HEK293 (cell line): ENCODE measurements at regions not wholly inside any gene's neighbourhood (a gene's known extent, or its start where the extent isn't known, plus 50 kb on each side); places are given as distances from the start of the nearest gene placed in this dataset.

Experiments
- CTCF ChIA-PET: fragments of 350-600 bp; formaldehyde crosslinking; extraction: SDS; loops from one replicate; lab custom pipeline; 2021; ENCODE audit warnings: antibody characterized with exemption; lab: Yijun Ruan, JAX
- POLR2A ChIA-PET: fragments of 300-600 bp; formaldehyde crosslinking; extraction: SDS; loops from one replicate; lab custom pipeline; 2020; ENCODE audit warnings: antibody characterized with exemption, inconsistent platforms; lab: Yijun Ruan, JAX
- H3K27ac ChIP-seq: fragments of 200-500 bp; sonication (Bioruptor generic); 2 replicates; pipeline ENCODE4 v1.5.1; 2014; ENCODE audit warnings: low read depth, low read length, control low read depth, inconsistent platforms; ENCODE audit errors: extremely low read depth
- H3K36me3 ChIP-seq, 2 experiments: fragments of 200-500 bp in 1 of 2; sonication (Bioruptor generic) in 1 of 2; 1 replicate in 1 of 2; 2 replicates in 1 of 2; pipeline ENCODE4 v1.5.1; 2014 to 2017; ENCODE audit warnings: inconsistent platforms in 2 of 2, low read length in 2 of 2; ENCODE audit not compliant: control insufficient read depth in 2 of 2, insufficient read depth in 1 of 2
- H3K4me1 ChIP-seq: fragments of 200-500 bp; sonication (Bioruptor generic); 2 replicates; pipeline ENCODE4 v1.5.1; 2014; ENCODE audit warnings: mild to moderate bottlenecking, low read length, inconsistent platforms; ENCODE audit not compliant: control insufficient read depth, insufficient read depth
- H3K4me3 ChIP-seq: 2 replicates; pipeline ENCODE4 v1.5.1; 2011; ENCODE audit warnings: low read depth, mild to moderate bottlenecking, control low read depth, low read length, moderate library complexity
- H3K9me3 ChIP-seq: fragments of 200-500 bp; sonication (Bioruptor generic); 2 replicates; pipeline ENCODE4 v1.5.1; 2014; ENCODE audit warnings: low read depth, low read length, inconsistent platforms; ENCODE audit not compliant: control insufficient read depth, insufficient read depth
- ATF2 ChIP-seq: fragments of 450-650 bp; formaldehyde crosslinking; IDR thresholded peaks from 2 replicates; pipeline ENCODE4 v1.5.1; 2016; ENCODE audit warnings: missing biosample characterization, missing genetic modification characterization, low read depth
- BCL11A ChIP-seq: fragments of 450-650 bp; formaldehyde crosslinking; IDR thresholded peaks from 2 replicates; pipeline ENCODE4 v1.5.1; 2016; ENCODE audit warnings: low read depth, missing biosample characterization, missing genetic modification characterization
- KLF8 ChIP-seq: fragments of 450-650 bp; formaldehyde crosslinking; IDR thresholded peaks from 2 replicates; pipeline ENCODE4 v1.5.1; 2016; ENCODE audit warnings: missing biosample characterization, missing genetic modification characterization
- YY1 ChIP-seq: fragments of 450-650 bp; formaldehyde crosslinking; IDR thresholded peaks from 2 replicates; pipeline ENCODE4 v1.5.1; 2018; ENCODE audit warnings: missing biosample characterization, missing genetic modification characterization
- ZNF10 ChIP-seq: fragments of 450-650 bp; formaldehyde crosslinking; IDR thresholded peaks from 2 replicates; pipeline ENCODE4 v1.5.1; 2017; ENCODE audit warnings: missing biosample characterization, missing genetic modification characterization
- ZNF146 ChIP-seq: fragments of 450-650 bp; formaldehyde crosslinking; IDR thresholded peaks from 2 replicates; pipeline ENCODE4 v1.5.1; 2016; ENCODE audit warnings: missing biosample characterization, missing genetic modification characterization
- ZNF169 ChIP-seq: fragments of 450-650 bp; formaldehyde crosslinking; IDR thresholded peaks from 2 replicates; pipeline ENCODE4 v1.5.1; 2016; ENCODE audit warnings: missing biosample characterization, missing genetic modification characterization
- ZNF18 ChIP-seq: fragments of 450-650 bp; formaldehyde crosslinking; IDR thresholded peaks from 2 replicates; pipeline ENCODE4 v1.5.1; 2016; ENCODE audit warnings: missing biosample characterization, missing genetic modification characterization
- ZNF350 ChIP-seq: fragments of 450-650 bp; formaldehyde crosslinking; IDR thresholded peaks from 2 replicates; pipeline ENCODE4 v1.5.0; 2017; ENCODE audit warnings: missing biosample characterization, mild to moderate bottlenecking, missing genetic modification characterization
- ZNF354C ChIP-seq: fragments of 450-650 bp; formaldehyde crosslinking; IDR thresholded peaks from 2 replicates; pipeline ENCODE4 v1.5.1; 2016; ENCODE audit warnings: missing biosample characterization, missing genetic modification characterization, low read depth, borderline replicate concordance
- ZNF366 ChIP-seq: fragments of 450-650 bp; formaldehyde crosslinking; conservative IDR thresholded peaks from 2 replicates; pipeline ENCODE4 v1.5.1; 2016; ENCODE audit warnings: missing biosample characterization, missing genetic modification characterization
- ZNF488 ChIP-seq: fragments of 450-650 bp; formaldehyde crosslinking; IDR thresholded peaks from 2 replicates; pipeline ENCODE4 v1.5.1; 2016; ENCODE audit warnings: missing biosample characterization, missing genetic modification characterization
- ZNF518A ChIP-seq: fragments of 450-650 bp; formaldehyde crosslinking; conservative IDR thresholded peaks from 2 replicates; pipeline ENCODE4 v1.5.1; 2016; ENCODE audit warnings: low read depth, missing biosample characterization, missing genetic modification characterization
- ZNF544 ChIP-seq: fragments of 450-650 bp; formaldehyde crosslinking; IDR thresholded peaks from 2 replicates; pipeline ENCODE4 v1.5.0; 2017; ENCODE audit warnings: missing biosample characterization, missing genetic modification characterization
- ZNF626 ChIP-seq: fragments of 450-650 bp; sonication (Bioruptor Pico); formaldehyde crosslinking; IDR thresholded peaks from 2 replicates; pipeline ENCODE4 v1.5.1; 2018; ENCODE audit warnings: missing biosample characterization, missing genetic modification characterization, inconsistent platforms
- ZNF791 ChIP-seq: fragments of 450-650 bp; formaldehyde crosslinking; IDR thresholded peaks from 2 replicates; pipeline ENCODE4 v1.5.1; 2016; ENCODE audit warnings: missing biosample characterization, missing genetic modification characterization
- ZNF830 ChIP-seq: fragments of 450-650 bp; IDR thresholded peaks from 2 replicates; pipeline ENCODE4 v1.5.0; 2018; ENCODE audit warnings: missing biosample characterization, missing genetic modification characterization, low read depth, mild to moderate bottlenecking, moderate library complexity
- ZNF837 ChIP-seq: fragments of 450-650 bp; formaldehyde crosslinking; IDR thresholded peaks from 2 replicates; pipeline ENCODE4 v1.5.1; 2016; ENCODE audit warnings: missing biosample characterization, missing genetic modification characterization
- ZSCAN16 ChIP-seq: fragments of 450-650 bp; formaldehyde crosslinking; IDR thresholded peaks from 2 replicates; pipeline ENCODE4 v1.5.1; 2016; ENCODE audit warnings: missing biosample characterization, missing genetic modification characterization

- ChIA-PET CTCF (interaction anchor here (0.6 kb wide), 1 partner anchor 46 kb away, joined by 3 read pairs; no protein-coding TSS in a partner anchor), POLR2A (no interaction called here)
- H3K27ac ChIP-seq, result no peak overlapping the region
- H3K4me1 ChIP-seq, result no peaks in the 10 kb centered on the region
- H3K9me3 ChIP-seq, result no peaks in the 10 kb centered on the region
- TF ChIP-seq ZNF10 (tag by site-specific recombination) (no peak), ZNF544 (no peak), KLF8 (tag by site-specific recombination) (no peak), ZNF837 (tag by site-specific recombination) (no peak)
- no peaks in the 10 kb centered on the region for H3K36me3 ChIP-seq
- no peak overlapping the region for H3K4me3 ChIP-seq
These were observed 292.1 kb downstream of the TDRD3 start for GRCh38 chr13:60689076-60689475.

GRCh38 chr13:60679928-60680694 is 283.1 kb downstream of the TDRD3 start:
- ChIA-PET POLR2A (no interaction called here), CTCF (no interaction called here)
- no peaks in the 10 kb centered on the region for H3K4me1 ChIP-seq
- H3K4me3 ChIP-seq, result no peak overlapping the region
- H3K27ac ChIP-seq, result no peak overlapping the region
- H3K36me3 ChIP-seq, result no peaks in the 10 kb centered on the region
- H3K9me3 ChIP-seq, result no peaks in the 10 kb centered on the region
- TF ChIP-seq YY1 (tag by site-specific recombination) (no peak), ZNF791 (tag by site-specific recombination) (no peak), ATF2 (tag by site-specific recombination) (no peak), ZNF169 (tag by site-specific recombination) (no peak), ZNF366 (tag by site-specific recombination) (no peak), ZNF488 (no peak), ZNF146 (tag by site-specific recombination) (no peak), BCL11A (tag by site-specific recombination) (no peak), ZSCAN16 (tag by site-specific recombination) (no peak), ZNF354C (tag by site-specific recombination) (no peak), ZNF830 (no peak), ZNF626 (tag by site-specific recombination) (no peak), ZNF18 (tag by site-specific recombination) (no peak), ZNF350 (no peak)
- TF ChIP-seq, all 188 proteins: peak for 0

- H3K27ac ChIP-seq, result no peak overlapping the region
- no peak overlapping the region for H3K4me3 ChIP-seq
- CTCF ChIA-PET, result no interaction called here
- H3K9me3 ChIP-seq, result no peaks in the 10 kb centered on the region
- TF ChIP-seq ZNF518A (tag by site-specific recombination), result no peak
- POLR2A ChIA-PET, result no interaction called here
- H3K4me1 ChIP-seq, result no peaks in the 10 kb centered on the region
- no peaks in the 10 kb centered on the region for H3K36me3 ChIP-seq
These were observed 282.1 kb downstream of the TDRD3 start for GRCh38 chr13:60679131-60679530.
